WTC11 (cell line): ENCODE measurements at regions not wholly inside any gene's neighbourhood (a gene's known extent, or its start where the extent isn't known, plus 50 kb on each side); places are given as distances from the start of the nearest gene placed in this dataset.
A peak's percentile ranks its signal among the peaks of the same experiment; 100 is the strongest.

ENCODE experiments used
- ATAC-seq: fragments of 200-7000 bp; cut with Tn5 transposase; 2 replicates; pipeline ENCODE4 v1.10.0; 2021; ENCODE audit warnings: mild to moderate bottlenecking, moderate library complexity
- CTCF ChIA-PET: fragments of 300-600 bp; sonication (Branson Sonifier 250); formaldehyde crosslinking; loops from one replicate; lab custom pipeline; 2021; ENCODE audit warnings: antibody characterized with exemption; lab: Charles Lee
- POLR2A ChIA-PET: fragments of 350-600 bp; sonication (Branson Sonifier 250); formaldehyde crosslinking; loops from one replicate; lab custom pipeline; 2021; ENCODE audit warnings: antibody characterized with exemption; lab: Charles Lee
- DNase-seq: peaks from one replicate; pipeline ENCODE4 v3.0.0; 2021; ENCODE audit warnings: low spot score
- H3K27ac Mint-ChIP-seq: 2 replicates; pipeline ENCODE4 v1.8.0; 2021; ENCODE audit warnings: mixed read lengths
- H3K27me3 Mint-ChIP-seq: 2 replicates; pipeline ENCODE4 v1.8.0; 2021; ENCODE audit warnings: low read depth, mild to moderate bottlenecking, moderate library complexity, mixed read lengths
- H3K36me3 Mint-ChIP-seq: 2 replicates; pipeline ENCODE4 v1.8.0; 2021; ENCODE audit warnings: mixed read lengths
- H3K4me1 Mint-ChIP-seq: 2 replicates; pipeline ENCODE4 v1.8.0; 2022; ENCODE audit warnings: mixed read lengths
- H3K4me3 Mint-ChIP-seq: 2 replicates; pipeline ENCODE4 v1.8.0; 2021; ENCODE audit warnings: mild to moderate bottlenecking, moderate library complexity, mixed read lengths
- H3K9me3 Mint-ChIP-seq: 2 replicates; pipeline ENCODE4 v1.8.0; 2021; ENCODE audit warnings: mixed read lengths
- ATF1 ChIP-seq: sonication (generic); formaldehyde crosslinking; IDR thresholded peaks from 2 replicates; pipeline ENCODE4 v1.8.1; 2023; ENCODE audit warnings: mild to moderate bottlenecking, moderate library complexity, missing genetic modification reagents
- CREB1 ChIP-seq: sonication (generic); formaldehyde crosslinking; IDR thresholded peaks from 2 replicates; pipeline ENCODE4 v1.8.0; 2023; ENCODE audit warnings: mild to moderate bottlenecking, missing genetic modification reagents
- CREM ChIP-seq: sonication (generic); formaldehyde crosslinking; IDR thresholded peaks from 2 replicates; pipeline ENCODE4 v1.8.1; 2022; ENCODE audit warnings: mild to moderate bottlenecking, missing genetic modification reagents, moderate library complexity
- EMX1 ChIP-seq: fragments of 250-450 bp; sonication (Bioruptor Pico); IDR thresholded peaks from 2 replicates; pipeline ENCODE4 v1.8.0; 2021; ENCODE audit warnings: mild to moderate bottlenecking
- ESRRA ChIP-seq: sonication (generic); formaldehyde crosslinking; IDR thresholded peaks from 2 replicates; pipeline ENCODE4 v1.8.1; 2022; ENCODE audit warnings: mild to moderate bottlenecking, missing genetic modification reagents, borderline replicate concordance
- FOXP1 ChIP-seq: sonication (generic); formaldehyde crosslinking; IDR thresholded peaks from 2 replicates; pipeline ENCODE4 v1.8.0; 2022; ENCODE audit warnings: missing genetic modification reagents, mild to moderate bottlenecking, moderate library complexity, borderline replicate concordance
- GTF2I ChIP-seq: fragments of 250-450 bp; sonication (Bioruptor Pico); conservative IDR thresholded peaks from 2 replicates; pipeline ENCODE4 v1.4.0; 2021; ENCODE audit warnings: mild to moderate bottlenecking
- JAZF1 ChIP-seq: fragments of 250-450 bp; sonication (Bioruptor Pico); IDR thresholded peaks from 2 replicates; pipeline ENCODE4 v1.9.0; 2021; ENCODE audit warnings: moderate library complexity, mild to moderate bottlenecking, inconsistent platforms
- JUN ChIP-seq: sonication (generic); formaldehyde crosslinking; IDR thresholded peaks from 2 replicates; pipeline ENCODE4 v1.8.0; 2023; ENCODE audit warnings: mild to moderate bottlenecking, missing genetic modification reagents
- MAX ChIP-seq: sonication (generic); formaldehyde crosslinking; IDR thresholded peaks from 2 replicates; pipeline ENCODE4 v1.8.0; 2022; ENCODE audit warnings: mild to moderate bottlenecking, missing genetic modification reagents
- NR2C2 ChIP-seq: sonication (generic); formaldehyde crosslinking; IDR thresholded peaks from 2 replicates; pipeline ENCODE4 v1.8.0; 2022; ENCODE audit warnings: mild to moderate bottlenecking, missing genetic modification reagents
- OVOL2 ChIP-seq: fragments of 250-450 bp; sonication (Bioruptor Pico); IDR thresholded peaks from 2 replicates; pipeline ENCODE4 v1.9.0; 2021; ENCODE audit warnings: mild to moderate bottlenecking, borderline replicate concordance
- SP1 ChIP-seq: sonication (generic); formaldehyde crosslinking; conservative IDR thresholded peaks from 2 replicates; pipeline ENCODE4 v1.8.1; 2022; ENCODE audit warnings: missing genetic modification reagents
- TEAD1 ChIP-seq: sonication (generic); formaldehyde crosslinking; IDR thresholded peaks from 2 replicates; pipeline ENCODE4 v1.8.0; 2022; ENCODE audit warnings: mild to moderate bottlenecking, missing genetic modification reagents
- TEAD4 ChIP-seq: sonication (generic); formaldehyde crosslinking; IDR thresholded peaks from 2 replicates; pipeline ENCODE4 v1.8.0; 2022; ENCODE audit warnings: mild to moderate bottlenecking, missing genetic modification reagents
- ZNF263 ChIP-seq: sonication (generic); formaldehyde crosslinking; IDR thresholded peaks from 2 replicates; pipeline ENCODE4 v1.8.1; 2022; ENCODE audit warnings: low read depth, mild to moderate bottlenecking, moderate library complexity, missing genetic modification reagents
- ZNF281 ChIP-seq: sonication (generic); formaldehyde crosslinking; IDR thresholded peaks from 2 replicates; pipeline ENCODE4 v1.8.0; 2023; ENCODE audit warnings: mild to moderate bottlenecking, missing genetic modification reagents
- ZNF416 ChIP-seq: fragments of 250-450 bp; sonication (Bioruptor Pico); IDR thresholded peaks from 2 replicates; pipeline ENCODE4 v1.9.0; 2021; ENCODE audit warnings: mild to moderate bottlenecking, inconsistent platforms
- ZNF671 ChIP-seq: fragments of 250-450 bp; sonication (Bioruptor Pico); IDR thresholded peaks from 2 replicates; pipeline ENCODE4 v1.8.0; 2021; ENCODE audit warnings: mild to moderate bottlenecking
- TF ChIP-seq, protein P1 (sequence below): fragments of 250-450 bp; sonication (Bioruptor Pico); conservative IDR thresholded peaks from 2 replicates; pipeline ENCODE4 v1.9.0; 2021; ENCODE audit warnings: mild to moderate bottlenecking
- TF ChIP-seq, protein P2 (sequence below): fragments of 250-450 bp; sonication (Bioruptor Pico); IDR thresholded peaks from 2 replicates; pipeline ENCODE4 v1.9.0; 2021; ENCODE audit warnings: mild to moderate bottlenecking, borderline replicate concordance
- TF ChIP-seq, protein P3 (sequence below): sonication (generic); formaldehyde crosslinking; IDR thresholded peaks from 2 replicates; pipeline ENCODE4 v1.8.1; 2022; ENCODE audit warnings: mild to moderate bottlenecking, moderate library complexity, missing genetic modification reagents

DNA sequence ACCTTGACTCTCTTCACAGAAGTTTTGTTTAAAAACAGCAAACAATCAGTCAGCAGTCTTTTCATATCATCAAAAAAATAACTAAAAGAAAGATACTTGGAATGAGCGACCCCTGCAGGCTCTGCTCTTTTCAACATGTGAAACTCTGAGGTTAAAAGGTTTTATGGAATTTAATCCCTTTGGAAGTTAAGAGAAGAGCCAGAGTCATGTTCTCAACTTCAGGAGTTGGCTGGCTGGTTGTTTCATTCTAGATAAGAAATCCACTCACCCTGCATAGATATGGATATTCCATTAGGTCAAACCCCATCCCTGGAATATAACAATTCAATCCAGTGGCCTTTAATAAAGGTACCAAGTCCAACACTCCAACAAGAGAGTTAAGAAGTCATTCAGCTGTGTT is 115.6 kb upstream of the RMDN2 start:
- no peak overlapping the region for H3K4me3 Mint-ChIP-seq
- no peak for TF ChIP-seq GTF2I
- TF ChIP-seq, protein P1, sequence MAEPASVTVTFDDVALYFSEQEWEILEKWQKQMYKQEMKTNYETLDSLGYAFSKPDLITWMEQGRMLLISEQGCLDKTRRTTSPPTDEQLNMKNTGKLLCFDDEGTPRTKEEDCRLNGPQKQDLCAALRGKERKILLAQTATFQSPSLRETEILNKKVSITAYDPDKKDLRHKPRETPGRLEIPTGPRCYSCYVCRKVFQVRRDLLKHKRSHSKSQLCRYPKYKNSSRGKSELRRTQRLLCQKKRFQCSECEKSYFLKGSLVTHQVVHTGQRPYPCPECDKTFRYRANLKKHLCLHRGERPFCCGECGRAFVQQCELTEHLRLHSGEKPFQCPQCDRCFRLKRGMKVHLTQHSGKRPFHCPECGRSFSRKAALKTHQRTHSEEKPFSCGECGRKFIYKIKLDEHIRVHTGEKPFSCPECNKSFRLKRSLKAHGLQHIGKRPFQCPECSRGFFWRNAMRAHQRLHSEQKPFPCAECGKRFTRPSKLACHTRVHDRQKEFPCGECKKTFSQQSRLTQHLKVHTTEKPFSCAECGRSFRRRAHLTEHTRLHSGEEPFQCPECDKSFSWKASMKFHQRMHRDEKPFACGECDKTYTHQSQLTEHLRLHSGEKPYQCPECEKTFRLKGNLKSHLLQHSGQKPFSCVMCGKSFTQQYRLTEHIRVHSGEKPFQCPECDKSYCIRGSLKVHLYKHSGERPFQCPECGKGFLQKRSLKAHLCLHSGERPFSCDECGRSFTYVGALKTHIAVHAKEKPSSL (CRISPR knock-in tag), result no peak
- no peak for TF ChIP-seq ESRRA
- no peak for TF ChIP-seq SP1 (CRISPR knock-in tag)
- TF ChIP-seq ATF1, result no peak
- TF ChIP-seq ZNF416, result no peak
- no peak for ATAC-seq
- H3K27me3 Mint-ChIP-seq, result no peaks in the 10 kb centered on the region; the same call in 1 of the 2 replicates
- peak; percentile 27 for DNase-seq
- H3K4me1 Mint-ChIP-seq, result no peaks in the 10 kb centered on the region
- H3K27ac Mint-ChIP-seq, result no peak overlapping the region
- H3K9me3 Mint-ChIP-seq, result peaks cover 37% of the 10 kb centered on the region
- ChIA-PET POLR2A (no interaction called here), CTCF (interaction anchor here (1.0 to 2.0 kb wide), 3 partner anchors 13 to 68 kb away, joined by 3 to 6 read pairs (median 3); no protein-coding TSS in a partner anchor)
- peaks cover 7% of the 10 kb centered on the region for H3K36me3 Mint-ChIP-seq

- Mint-ChIP-seq H3K36me3 (peaks cover 7% of the 10 kb centered on the region), H3K4me1 (no peaks in the 10 kb centered on the region), H3K4me3 (no peak overlapping the region), H3K27ac (no peak overlapping the region), H3K27me3 (no peaks in the 10 kb centered on the region; the same call in 1 of the 2 replicates), H3K9me3 (peaks cover 37% of the 10 kb centered on the region)
- no peak for DNase-seq
- ChIA-PET POLR2A (no interaction called here), CTCF (interaction anchor here (1.0 to 2.0 kb wide), 3 partner anchors 14 to 67 kb away, joined by 3 to 6 read pairs (median 3); no protein-coding TSS in a partner anchor)
- no peak for ATAC-seq
- no peak for TF ChIP-seq TEAD1 (CRISPR knock-in tag)
These were observed 115.0 kb upstream of the RMDN2 start for GRCh38 chr2:37809931-37810570.

- ChIA-PET POLR2A (no interaction called here), CTCF (interaction anchor here (2.1 kb wide), 1 partner anchor 65 kb away, joined by 5 read pairs; no protein-coding TSS in a partner anchor)
- ATAC-seq, result no peak
- H3K27me3 Mint-ChIP-seq, result no peaks in the 10 kb centered on the region; the same call in 1 of the 2 replicates
- TF ChIP-seq, protein P2, sequence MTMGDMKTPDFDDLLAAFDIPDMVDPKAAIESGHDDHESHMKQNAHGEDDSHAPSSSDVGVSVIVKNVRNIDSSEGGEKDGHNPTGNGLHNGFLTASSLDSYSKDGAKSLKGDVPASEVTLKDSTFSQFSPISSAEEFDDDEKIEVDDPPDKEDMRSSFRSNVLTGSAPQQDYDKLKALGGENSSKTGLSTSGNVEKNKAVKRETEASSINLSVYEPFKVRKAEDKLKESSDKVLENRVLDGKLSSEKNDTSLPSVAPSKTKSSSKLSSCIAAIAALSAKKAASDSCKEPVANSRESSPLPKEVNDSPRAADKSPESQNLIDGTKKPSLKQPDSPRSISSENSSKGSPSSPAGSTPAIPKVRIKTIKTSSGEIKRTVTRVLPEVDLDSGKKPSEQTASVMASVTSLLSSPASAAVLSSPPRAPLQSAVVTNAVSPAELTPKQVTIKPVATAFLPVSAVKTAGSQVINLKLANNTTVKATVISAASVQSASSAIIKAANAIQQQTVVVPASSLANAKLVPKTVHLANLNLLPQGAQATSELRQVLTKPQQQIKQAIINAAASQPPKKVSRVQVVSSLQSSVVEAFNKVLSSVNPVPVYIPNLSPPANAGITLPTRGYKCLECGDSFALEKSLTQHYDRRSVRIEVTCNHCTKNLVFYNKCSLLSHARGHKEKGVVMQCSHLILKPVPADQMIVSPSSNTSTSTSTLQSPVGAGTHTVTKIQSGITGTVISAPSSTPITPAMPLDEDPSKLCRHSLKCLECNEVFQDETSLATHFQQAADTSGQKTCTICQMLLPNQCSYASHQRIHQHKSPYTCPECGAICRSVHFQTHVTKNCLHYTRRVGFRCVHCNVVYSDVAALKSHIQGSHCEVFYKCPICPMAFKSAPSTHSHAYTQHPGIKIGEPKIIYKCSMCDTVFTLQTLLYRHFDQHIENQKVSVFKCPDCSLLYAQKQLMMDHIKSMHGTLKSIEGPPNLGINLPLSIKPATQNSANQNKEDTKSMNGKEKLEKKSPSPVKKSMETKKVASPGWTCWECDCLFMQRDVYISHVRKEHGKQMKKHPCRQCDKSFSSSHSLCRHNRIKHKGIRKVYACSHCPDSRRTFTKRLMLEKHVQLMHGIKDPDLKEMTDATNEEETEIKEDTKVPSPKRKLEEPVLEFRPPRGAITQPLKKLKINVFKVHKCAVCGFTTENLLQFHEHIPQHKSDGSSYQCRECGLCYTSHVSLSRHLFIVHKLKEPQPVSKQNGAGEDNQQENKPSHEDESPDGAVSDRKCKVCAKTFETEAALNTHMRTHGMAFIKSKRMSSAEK (CRISPR knock-in tag), result no peak
- TF ChIP-seq SP1 (CRISPR knock-in tag) (no peak), ZNF671 (CRISPR knock-in tag) (no peak), FOXP1 (CRISPR knock-in tag) (no peak), CREB1 (CRISPR knock-in tag) (no peak), JAZF1 (CRISPR knock-in tag) (no peak), EMX1 (CRISPR knock-in tag) (no peak), TEAD4 (CRISPR knock-in tag) (no peak), ZNF281 (CRISPR knock-in tag) (no peak), JUN (CRISPR knock-in tag) (no peak), OVOL2 (no peak), NR2C2 (CRISPR knock-in tag) (no peak), ZNF416 (no peak), ESRRA (no peak), MAX (CRISPR knock-in tag) (no peak), CREM (CRISPR knock-in tag) (no peak), ZNF263 (CRISPR knock-in tag) (no peak)
- TF ChIP-seq, protein P3, sequence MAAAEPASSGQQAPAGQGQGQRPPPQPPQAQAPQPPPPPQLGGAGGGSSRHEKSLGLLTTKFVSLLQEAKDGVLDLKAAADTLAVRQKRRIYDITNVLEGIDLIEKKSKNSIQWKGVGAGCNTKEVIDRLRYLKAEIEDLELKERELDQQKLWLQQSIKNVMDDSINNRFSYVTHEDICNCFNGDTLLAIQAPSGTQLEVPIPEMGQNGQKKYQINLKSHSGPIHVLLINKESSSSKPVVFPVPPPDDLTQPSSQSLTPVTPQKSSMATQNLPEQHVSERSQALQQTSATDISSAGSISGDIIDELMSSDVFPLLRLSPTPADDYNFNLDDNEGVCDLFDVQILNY (CRISPR knock-in tag), result no peak
- no peaks in the 10 kb centered on the region for H3K4me1 Mint-ChIP-seq
- no peak overlapping the region for H3K27ac Mint-ChIP-seq
- H3K4me3 Mint-ChIP-seq, result no peak overlapping the region
- peaks cover 17% of the 10 kb centered on the region for H3K9me3 Mint-ChIP-seq
- DNase-seq, result no peak
- H3K36me3 Mint-ChIP-seq, result peaks cover 7% of the 10 kb centered on the region
These were observed 112.7 kb upstream of the RMDN2 start for GRCh38 chr2:37812414-37812813.
